ENCODE measurements at regions not wholly inside any gene's neighbourhood (a gene's known extent, or its start where the extent isn't known, plus 50 kb on each side); places are given as distances from the start of the nearest gene placed in this dataset.
"Not testable (repeated sequence)": the region's sequence is repeated elsewhere in the genome, so short reads cannot be mapped to it uniquely, and the experiment has no call there.

GRCh38 chr5:36462295-36463021 lies 143.9 kb upstream of the SLC1A3 start:
- H3K9me3 ChIP-seq (ENCODE audit: insufficient read depth, low read depth) = no peaks in the 10 kb centered on the region
- H3K27ac ChIP-seq = no peak overlapping the region
- no peaks in the 10 kb centered on the region for H3K27me3 ChIP-seq (ENCODE audit: insufficient read depth, low read depth)
- intact Hi-C loops (cut with micrococcal nuclease; ENCODE audit: unreplicated experiment) = loop anchor here (5.0 kb wide), 1 partner anchor 715 kb away; no protein-coding TSS in a partner anchor
- TF ChIP-seq EZH2 (IDR thresholded peaks at IDR 0.05; ENCODE audit: low read depth) (no peak), CTCF (conservative IDR thresholded peaks at IDR 0.05) (no peak)
- H3K4me1 ChIP-seq (replicated peaks; ENCODE audit: insufficient read depth) = peaks cover 55% of the 10 kb centered on the region
- no peak overlapping the region; the same call in 1 of the 2 replicates for H2AFZ ChIP-seq
- 0 out of 2 replicates have a peak, but pooled peaks cover 3% of the 10 kb centered on the region for H3K9me2 ChIP-seq (ENCODE audit: insufficient read depth)
- no peaks in the 10 kb centered on the region for H4K20me1 ChIP-seq (ENCODE audit: insufficient read depth)
- BruUV-seq (replicated peaks) = no TSS peak
- H3K4me2 ChIP-seq = peak overlapping the region; percentile 26
- H3K36me3 ChIP-seq (ENCODE audit: low read depth) = no peaks in the 10 kb centered on the region
- no peaks in the 10 kb centered on the region for H3K79me2 ChIP-seq (ENCODE audit: low read depth)
- H3K4me3 ChIP-seq = no peak overlapping the region
- CTCF ChIA-PET = no interaction called here
- POLR2A ChIA-PET (ENCODE audit: unreplicated experiment) = no interaction called here
- DNase-seq = peak in 1 of 2 experiments; percentile 86
- peaks cover 42% of the 10 kb centered on the region for H3F3A ChIP-seq (ENCODE audit: insufficient read depth, low read depth)

GRCh38 chr5:36475942-36476341 lies 130.5 kb upstream of the SLC1A3 start:
- H3K9me2 ChIP-seq (ENCODE audit: insufficient read depth) = not testable (repeated sequence)

GRCh38 chr5:36478646-36479317 lies 127.6 kb upstream of the SLC1A3 start:
- intact Hi-C loops (cut with micrococcal nuclease; ENCODE audit: unreplicated experiment) = no loop called here

More at GRCh38 chr5:36475942-36476341, 130.5 kb upstream of the SLC1A3 start:
- H3K36me3 ChIP-seq (ENCODE audit: low read depth); DNase-seq; CTCF ChIA-PET; H3K9me3 ChIP-seq (ENCODE audit: insufficient read depth, low read depth); intact Hi-C loops (cut with micrococcal nuclease; ENCODE audit: unreplicated experiment); H3K79me2 ChIP-seq (ENCODE audit: low read depth); H3F3A ChIP-seq (ENCODE audit: insufficient read depth, low read depth); H3K4me3 ChIP-seq; H3K27ac ChIP-seq; H3K4me2 ChIP-seq; H4K20me1 ChIP-seq (ENCODE audit: insufficient read depth); POLR2A ChIA-PET (ENCODE audit: unreplicated experiment); H3K27me3 ChIP-seq (ENCODE audit: insufficient read depth, low read depth); BruUV-seq (replicated peaks); H2AFZ ChIP-seq; H3K4me1 ChIP-seq (replicated peaks; ENCODE audit: insufficient read depth): not testable (repeated sequence)

More at GRCh38 chr5:36478646-36479317, 127.6 kb upstream of the SLC1A3 start:
- Histone ChIP-seq H3K36me3 (ENCODE audit: low read depth) (no peaks in the 10 kb centered on the region), H4K20me1 (ENCODE audit: insufficient read depth) (no peaks in the 10 kb centered on the region), H3K79me2 (ENCODE audit: low read depth) (no peaks in the 10 kb centered on the region), H3K27ac (no peak overlapping the region), H3K27me3 (ENCODE audit: insufficient read depth, low read depth) (no peaks in the 10 kb centered on the region), H3F3A (ENCODE audit: insufficient read depth, low read depth) (no peaks in the 10 kb centered on the region), H3K4me1 (replicated peaks; ENCODE audit: insufficient read depth) (peaks cover 8% of the 10 kb centered on the region), H3K4me2 (0 out of 2 replicates have a peak overlapping the region, but pooled peaks have one; percentile 5), H3K9me3 (ENCODE audit: insufficient read depth, low read depth) (no peaks in the 10 kb centered on the region), H3K9me2 (ENCODE audit: insufficient read depth) (no peaks in the 10 kb centered on the region), H2AFZ (no peak overlapping the region), H3K4me3 (no peak overlapping the region)
- ChIA-PET CTCF (no interaction called here), POLR2A (ENCODE audit: unreplicated experiment) (no interaction called here)
- BruUV-seq (replicated peaks) = no TSS peak
- peak in 1 of 2 experiments; percentile 44 for DNase-seq
- TF ChIP-seq CTCF (conservative IDR thresholded peaks at IDR 0.05) (no peak), EZH2 (IDR thresholded peaks at IDR 0.05; ENCODE audit: low read depth) (no peak)
